Activated CD4-positive, alpha-beta T cell treated with anti-CD3 and anti-CD28 coated beads, Interleukin-2, amount 50 U/mL, for 16 hours (primary cell): ENCODE measurements at regions not wholly inside any gene's neighbourhood (a gene's known extent, or its start where the extent isn't known, plus 50 kb on each side); places are given as distances from the start of the nearest gene placed in this dataset.

Source experiments
- DNase-seq: peaks from one replicate; pipeline ENCODE4 v3.0.0-alpha.2; 2020

DNA sequence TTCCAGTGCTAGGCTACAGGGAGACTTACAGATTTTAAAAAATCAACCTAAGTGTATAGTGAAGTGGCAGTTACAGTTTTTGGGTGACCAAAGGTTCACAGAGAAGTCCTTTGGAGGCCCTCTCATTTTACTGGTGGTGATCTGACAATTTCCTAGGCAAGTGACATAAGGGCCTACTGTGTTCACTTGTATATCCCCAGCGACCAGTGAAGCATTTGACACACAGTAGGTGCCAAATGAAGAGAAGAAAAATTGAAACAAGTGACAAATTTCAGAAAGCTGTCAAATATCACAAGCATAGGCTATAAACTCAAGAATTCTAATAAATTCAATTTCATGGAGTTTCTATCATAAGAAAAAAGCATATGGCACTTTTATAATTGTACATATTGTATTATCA, 89.5 kb downstream of the RPL22L1 start:
- no peak for DNase-seq

DNA sequence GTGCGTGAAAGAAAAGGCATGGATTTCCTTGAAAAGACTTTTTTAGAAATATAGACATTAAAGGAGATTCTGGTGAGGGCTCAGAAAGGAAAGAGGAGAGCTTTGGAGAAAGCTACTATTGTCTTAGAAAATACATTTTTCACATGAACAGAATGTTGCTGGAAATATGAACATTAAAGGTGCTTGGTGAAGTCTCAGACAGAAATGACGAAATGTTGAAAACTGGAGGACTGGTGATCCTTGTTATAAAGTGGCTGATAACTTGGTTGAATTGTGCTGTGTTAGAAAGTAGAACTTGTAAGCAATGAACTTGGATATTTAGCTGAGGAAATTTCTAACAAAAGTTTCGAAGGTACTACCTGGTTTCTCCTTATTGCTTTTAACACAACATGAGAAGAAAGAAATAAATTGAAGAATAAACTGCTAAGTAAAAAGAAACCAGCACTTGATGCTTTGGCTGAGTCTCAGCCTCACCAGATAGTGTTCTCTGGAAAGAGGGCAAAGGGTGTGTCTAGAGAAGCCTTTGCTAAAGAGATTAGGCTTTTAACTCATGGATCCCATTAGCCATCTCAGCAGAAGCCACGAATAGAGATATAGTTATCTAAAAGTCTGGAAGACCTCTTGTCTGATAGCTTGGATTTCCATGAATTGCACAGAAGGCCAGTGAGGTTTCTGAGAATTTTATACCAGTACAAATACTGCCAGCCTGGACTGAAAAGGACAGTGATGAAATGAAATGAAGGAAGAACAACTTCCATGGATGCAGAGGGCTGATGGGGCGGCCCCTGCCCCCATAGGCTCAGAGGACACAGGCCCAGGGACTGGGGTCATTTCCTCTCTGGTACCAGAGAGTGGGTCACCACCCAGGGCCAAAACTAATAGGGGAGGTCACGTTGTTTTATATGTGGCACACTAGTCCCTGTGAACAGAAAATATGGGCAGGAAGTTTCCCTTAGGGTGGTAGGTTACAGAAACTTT, 91.5 kb downstream of the RPL22L1 start:
- no peak for DNase-seq

DNA sequence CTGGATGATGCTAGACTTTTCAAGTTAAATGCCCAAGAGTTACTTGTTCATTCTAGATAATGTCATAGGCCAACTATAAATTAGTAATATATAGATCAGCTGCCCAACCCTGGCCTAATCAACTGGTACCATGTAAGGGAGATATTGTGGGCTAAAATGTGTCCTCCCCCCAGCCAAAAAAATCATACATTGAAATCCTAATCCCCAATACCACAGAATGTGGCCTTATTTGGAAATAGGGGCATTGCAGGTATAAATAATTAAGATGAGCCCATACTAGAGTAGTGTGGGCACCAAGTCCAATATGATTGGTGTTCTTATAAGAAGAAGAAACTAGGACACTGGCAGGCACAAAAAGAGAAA, 92.5 kb downstream of the RPL22L1 start:
- no peak for DNase-seq

DNA sequence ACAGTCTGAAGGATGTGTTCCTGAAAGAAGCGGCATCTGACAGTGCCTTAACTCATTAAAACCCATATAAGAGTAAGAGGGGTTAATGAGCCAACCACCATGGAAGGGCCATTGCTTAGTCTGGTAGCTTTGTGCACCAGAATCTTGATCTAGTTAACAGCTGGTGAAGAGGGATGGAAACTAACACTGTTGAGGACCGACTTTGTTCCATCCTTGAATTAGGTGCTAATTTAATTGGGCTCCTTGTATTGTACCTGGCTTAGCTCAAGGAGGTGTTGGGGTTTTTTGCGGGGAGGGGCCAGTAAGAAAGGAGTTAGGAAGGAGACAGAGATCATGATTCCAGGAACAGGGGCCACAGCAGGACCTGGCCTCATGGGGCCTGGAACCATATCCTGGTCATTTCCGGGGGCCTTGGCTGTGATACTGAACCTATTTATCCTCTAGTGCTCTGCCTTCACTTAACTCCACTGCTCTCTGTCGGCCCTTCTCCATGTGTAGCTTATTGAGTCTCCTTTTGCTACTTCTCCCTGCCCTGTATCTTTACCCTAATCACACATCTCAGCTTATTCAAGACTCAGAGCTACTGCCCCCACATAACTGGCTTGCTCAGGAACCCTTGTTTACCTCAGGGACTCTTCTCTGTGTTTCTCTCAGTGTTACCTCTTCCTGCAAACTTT, 93.0 kb downstream of the RPL22L1 start:
- DNase-seq = no peak

DNA sequence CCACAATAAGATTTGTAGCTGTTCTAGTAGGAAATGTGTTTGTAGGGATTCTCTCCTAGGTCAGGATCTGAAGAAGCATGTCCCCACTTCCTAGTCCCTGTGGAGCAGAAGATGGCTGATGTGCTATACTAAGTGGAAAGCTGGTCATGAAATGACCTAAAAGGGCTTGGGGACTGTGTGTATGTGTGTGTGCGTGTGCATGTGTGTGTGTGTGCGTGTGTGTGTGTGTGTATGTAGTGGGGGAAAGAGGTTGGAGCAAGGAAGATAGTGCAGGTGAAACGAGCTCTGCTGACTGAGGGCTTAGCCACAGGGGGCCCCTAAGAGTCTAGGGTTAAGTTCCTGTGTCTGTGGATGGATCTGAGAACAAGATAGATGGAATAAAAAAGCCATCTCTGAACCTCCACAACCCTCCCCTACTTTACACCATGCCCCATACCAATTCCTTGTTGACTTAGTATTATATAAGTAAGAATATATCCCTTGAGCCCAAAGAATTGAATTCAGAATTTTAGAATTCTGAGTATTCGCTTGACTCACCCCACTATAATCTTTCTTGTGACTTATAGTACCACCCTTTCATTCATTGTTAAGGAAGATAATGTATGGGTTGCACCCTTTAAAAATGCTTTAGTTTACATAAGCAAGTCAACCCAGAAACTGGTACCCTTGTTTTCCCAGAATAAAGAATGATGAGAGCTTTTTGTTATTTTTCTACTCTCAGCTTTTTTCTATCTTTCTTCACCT, 96.1 kb downstream of the RPL22L1 start:
- DNase-seq = no peak

DNA sequence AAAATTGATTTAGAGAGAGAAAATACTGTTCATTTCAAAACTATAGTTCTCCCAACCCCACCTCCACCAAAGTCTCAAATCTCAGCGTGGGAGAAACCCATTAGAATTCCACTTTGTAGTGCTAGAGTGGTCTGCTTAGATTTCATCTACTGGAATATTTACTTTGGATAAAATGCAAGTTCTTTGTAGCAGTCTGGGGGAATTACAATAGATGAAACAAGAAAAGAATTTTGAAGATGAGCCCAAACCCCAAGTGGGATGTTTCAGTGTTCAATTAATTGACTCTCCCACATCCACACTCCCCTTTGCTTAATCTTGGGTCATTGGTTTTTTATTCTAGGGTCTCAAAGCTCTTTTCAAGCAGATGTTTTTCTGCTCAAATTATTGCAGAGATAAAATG, 97.8 kb downstream of the RPL22L1 start:
- DNase-seq = no peak

DNA sequence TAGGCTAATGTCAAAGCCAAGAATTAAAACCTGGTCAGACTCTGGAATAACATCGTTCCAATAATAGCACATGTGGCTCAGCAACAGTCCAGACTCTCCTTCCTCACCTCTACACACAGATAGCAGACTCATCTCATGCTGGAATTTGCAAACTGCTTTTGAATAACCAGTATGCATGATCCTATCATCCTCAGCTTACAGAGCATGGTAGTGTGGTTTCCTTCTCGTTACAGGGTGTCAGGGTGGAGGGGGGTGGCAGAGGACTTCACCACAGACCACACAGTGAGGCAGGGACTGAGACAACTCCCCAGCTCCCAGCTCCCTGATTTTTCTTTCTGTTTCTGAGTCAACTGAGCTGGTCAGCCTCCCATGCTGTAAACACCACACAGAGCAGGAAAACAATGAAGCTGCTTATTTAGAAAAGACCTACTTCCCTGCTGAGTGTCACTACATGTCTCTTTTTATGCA, 101.6 kb downstream of the RPL22L1 start:
- no peak for DNase-seq

DNA sequence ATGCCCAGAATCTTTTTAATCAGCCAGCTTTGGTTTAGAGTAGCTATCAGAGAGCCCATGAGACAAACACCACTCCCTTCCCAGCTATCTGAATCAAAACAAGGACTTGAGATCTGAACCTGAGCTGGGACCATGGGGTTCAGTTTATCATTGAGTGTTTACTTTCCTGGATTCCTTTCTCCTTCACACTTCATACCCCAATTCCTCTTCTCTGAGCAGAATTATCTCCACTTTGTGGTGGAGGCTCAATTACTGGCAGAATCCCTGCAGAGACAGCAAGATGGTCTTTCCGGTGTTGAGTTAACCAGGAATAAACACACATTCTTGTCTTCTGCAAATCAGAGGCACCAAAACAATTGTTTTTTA, 102.4 kb downstream of the RPL22L1 start:
- DNase-seq = no peak

DNA sequence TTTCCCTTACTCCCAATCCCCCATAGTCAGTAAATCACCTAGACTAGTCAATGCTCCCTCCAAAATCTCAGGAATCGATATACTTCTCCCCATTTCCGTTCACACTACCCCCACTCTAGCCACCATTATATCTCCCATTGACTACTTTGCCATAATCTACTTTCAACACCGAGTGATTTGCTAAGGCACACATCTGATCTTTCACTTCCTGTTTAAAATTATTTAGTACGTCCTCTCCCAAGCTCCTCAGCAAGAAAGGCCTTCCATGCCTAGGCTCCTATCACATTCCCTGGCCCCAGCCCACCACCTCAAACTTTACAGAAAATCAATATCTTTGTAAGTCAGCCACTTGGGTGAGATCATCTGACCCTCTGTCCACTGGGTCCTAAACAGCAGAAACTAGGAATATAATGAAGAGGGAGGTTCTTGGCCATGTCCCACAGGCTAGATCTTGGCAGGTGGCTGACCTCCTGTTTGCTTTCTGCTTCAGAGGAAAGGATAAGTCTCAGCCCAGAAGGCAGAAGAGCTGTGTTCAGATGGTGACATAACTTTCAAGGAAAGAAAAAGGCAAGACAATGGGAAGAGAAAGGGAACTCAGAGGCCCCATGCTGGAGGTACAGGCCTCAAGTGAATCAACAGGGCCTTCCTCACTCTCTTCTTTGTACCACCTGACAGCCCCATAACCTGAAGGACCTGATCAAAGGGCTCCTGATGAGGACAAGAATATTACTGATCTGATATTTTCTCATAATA, 103.0 kb downstream of the RPL22L1 start:
- DNase-seq = no peak

DNA sequence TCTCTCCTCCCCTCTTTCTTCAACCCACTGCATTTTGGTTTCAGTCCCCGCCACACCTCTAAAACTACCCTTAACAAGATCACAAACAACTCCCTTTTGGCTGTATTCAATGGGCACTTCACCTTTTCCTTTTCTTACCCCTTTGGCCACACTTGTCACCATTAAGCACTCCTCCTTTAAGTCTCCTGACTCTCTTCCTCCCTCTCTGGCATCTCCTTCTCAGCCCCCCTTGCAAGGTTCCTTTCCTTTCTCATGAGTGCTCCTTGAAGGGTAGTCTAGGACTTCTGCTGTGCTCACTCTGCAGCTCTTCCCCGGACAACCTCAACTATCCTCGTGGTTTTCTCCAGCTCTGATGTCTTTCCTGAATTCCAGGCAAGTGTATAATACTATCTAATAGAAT, 103.7 kb downstream of the RPL22L1 start:
- no peak for DNase-seq

DNA sequence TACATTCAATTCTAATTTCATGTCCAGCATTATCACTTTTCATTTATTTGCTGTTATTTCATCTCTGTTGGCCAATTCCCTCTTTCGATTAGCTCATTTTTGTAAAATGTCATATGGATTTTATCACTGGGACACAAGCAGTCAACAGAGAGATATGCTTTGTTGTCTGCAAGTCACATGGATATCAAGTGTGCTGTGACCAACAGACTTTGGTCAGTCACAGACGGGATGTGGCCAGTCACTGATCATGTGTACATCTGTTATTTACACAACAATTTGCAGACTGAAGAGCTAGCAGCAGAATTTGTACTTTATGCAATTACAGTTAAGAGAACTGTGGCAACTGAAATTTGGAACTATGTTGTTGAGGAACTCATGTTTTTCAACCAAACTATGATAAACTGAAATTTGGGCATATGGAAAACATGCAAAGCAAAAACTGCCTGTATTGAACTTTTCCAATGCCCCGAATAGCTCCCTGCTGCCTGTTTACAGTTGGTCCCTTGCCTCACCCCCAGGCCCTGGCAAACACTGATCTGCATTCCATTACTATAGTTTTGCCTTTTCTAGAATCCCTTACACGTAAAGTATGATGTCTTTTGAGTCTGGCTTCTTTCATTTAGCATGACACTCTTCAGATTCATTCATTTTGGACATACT, 104.4 kb downstream of the RPL22L1 start:
- no peak for DNase-seq

DNA sequence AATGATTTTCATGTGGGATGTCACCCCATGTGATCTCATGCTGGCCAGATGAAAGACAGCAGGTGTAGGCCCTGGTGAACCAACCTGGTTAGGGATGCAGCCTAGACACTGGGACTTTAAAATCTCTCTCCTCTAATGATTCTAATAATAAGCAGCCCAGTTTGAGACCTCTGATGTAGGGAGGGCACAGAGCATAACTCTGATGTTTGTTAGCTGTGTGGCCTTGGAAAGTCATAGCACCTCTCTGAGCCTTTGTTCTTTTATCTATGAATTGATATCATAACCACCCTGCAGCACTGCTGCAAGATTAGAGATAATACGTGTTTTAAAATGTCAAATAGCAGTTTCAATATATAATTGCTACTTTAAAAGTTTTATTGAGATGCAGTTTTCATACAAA, 106.0 kb downstream of the RPL22L1 start:
- DNase-seq = no peak

DNA sequence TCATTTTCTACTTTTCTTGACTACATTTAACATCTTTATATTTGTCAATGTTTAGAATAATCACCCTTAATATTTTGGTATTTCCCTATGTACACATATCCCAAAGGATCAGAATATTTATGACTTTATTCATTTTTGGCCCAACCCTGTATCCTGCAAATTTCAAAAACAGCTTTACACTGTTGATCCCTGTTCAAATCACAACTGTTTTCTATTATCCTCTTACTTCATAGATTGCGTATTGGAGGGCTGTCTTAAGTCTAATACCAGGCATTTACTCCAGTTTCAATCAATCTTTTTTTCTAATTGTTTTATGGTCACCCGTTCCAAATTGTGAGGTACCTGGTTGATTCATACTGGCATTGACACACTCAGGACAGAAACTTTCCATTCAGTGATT, 107.9 kb downstream of the RPL22L1 start:
- DNase-seq = no peak

DNA sequence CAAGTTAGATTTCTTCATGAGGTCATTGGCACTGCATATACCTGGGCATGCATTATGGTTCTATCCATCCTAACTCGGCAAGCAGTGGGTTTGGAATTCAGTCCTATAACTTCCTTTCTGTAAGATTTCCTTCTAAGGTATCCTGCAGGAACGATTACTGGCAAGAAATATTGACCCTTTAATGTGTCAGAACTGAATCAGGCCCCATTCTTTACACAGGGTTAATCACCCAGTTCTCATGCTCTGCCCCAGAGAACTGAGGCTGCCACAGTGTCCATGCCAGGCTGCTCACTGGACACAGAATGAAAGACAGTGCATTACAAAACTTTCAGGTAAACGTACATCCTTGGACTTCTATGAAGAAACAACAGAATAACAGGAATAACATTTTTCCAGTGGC, 108.9 kb downstream of the RPL22L1 start:
- DNase-seq = no peak

DNA sequence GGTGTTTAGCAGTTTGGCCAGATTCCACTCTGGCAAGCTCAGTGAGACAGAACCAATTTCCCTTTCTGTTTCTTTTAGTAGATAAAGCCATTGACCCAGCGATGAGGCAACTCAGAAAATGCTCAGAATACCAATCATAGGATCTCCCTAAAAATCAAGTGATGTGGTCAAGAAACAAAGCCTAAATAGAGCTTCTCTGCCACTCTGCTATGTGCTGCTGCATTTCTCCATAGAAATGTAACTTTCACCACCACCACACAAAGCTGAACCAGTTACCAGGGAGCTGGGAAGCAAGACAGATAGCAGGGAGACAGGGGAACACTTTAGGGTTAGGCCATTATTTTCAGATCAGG, 109.8 kb downstream of the RPL22L1 start:
- DNase-seq = no peak

DNA sequence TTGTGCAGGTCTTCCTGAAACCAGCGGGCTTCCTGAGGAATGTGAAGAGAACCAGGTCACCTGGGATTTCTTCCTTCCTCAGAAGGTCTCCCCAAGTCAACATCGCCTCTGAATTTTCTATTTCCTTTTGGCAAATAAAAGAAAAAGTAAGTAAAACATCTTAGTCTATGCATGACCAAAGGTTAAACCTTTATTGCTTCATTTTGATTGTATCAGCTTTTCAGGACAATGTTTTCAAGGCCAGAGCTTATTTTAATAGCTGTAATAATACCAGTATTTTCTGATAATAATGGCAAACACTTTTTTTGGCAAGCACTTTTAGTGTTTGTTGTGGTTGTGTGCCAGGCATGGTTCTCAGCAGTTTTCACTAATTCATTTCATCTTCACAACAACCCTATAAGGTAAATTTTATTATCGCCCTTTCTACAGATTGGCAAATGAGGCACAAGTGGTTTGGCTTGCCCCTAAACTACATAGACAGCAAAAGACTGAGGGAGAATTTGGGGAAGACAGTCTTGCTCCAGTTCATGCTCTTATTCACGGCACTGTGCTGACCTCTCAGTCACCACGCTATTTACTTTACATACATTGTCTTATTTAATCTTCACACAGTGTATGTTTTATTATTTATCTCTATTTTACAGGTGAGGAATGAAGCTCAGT, 110.4 kb downstream of the RPL22L1 start:
- no peak for DNase-seq

DNA sequence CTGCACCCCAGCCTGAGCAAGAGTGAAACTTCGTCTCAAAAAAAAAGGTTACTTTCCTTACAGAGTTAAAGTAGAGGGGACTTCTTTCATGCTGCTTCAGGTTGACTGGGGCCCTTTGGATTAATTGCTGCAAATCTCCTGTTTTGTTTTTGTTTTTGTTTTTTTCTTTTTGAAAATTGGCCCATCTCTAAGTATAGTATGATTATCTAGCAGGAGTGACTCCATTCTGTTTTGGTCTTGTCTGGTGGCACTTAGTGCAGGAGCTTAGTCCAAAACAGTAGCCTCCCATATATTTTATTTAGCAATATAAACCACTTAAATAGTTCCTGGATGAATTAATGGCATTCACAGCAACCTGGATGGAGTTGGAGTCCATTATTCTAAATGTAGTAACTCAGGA, 113.0 kb downstream of the RPL22L1 start:
- no peak for DNase-seq

DNA sequence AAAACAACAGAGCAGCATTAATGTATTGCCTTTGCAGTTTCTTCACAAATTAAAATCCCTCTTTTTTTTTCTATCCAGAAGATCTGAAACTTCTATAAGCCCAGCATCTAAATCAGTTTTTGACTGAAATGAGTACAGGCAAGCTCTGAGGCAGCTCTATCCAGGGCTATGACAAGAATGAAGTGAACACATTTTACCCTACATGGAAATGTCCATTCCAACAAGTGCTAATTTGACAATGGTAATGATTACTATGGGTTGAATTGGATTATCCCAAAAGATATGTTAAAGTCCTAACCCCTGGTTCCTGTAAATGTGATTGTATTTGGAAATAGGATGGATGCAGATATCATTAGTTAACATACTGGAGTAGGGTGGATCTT, 115.7 kb downstream of the RPL22L1 start:
- DNase-seq = no peak

DNA sequence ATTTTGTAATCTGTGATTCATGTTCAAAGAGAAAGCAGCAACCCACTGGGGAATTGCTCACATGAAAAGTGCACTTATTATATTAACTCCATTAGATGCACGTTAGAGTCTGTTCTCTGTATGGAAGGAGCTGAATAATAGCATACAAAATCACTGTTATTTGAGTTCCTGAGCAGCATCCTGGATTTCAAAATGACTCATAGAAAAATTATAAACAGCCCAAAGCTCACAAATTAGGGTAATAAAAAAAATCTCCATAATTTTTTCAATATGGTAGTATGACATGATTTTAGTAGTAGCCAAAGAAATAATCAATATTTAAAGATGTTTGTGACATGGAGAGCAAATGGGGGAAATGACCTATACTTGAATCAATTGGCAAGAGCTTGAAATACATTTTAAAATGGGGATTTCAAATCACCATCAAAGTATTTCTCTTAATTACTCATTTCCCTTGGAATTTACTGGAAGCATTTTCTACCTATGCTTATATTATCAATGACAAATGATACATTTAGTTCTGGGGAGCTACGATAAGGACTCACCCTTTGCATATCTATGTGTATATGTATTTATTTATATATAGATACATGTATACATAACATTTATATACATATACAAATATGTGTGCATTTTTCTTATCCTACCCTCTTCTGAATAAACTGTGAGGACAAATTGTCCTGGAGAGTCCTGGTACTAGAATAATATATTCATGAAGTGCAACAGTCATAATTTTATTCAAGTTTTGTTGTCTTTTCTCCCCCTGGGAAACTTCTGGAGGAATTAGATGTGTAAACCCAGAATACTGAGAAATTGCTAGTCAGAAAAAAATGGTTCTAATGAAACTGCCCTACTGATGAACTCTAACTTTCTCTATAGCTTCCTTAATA, 116.3 kb downstream of the RPL22L1 start:
- DNase-seq = no peak

DNA sequence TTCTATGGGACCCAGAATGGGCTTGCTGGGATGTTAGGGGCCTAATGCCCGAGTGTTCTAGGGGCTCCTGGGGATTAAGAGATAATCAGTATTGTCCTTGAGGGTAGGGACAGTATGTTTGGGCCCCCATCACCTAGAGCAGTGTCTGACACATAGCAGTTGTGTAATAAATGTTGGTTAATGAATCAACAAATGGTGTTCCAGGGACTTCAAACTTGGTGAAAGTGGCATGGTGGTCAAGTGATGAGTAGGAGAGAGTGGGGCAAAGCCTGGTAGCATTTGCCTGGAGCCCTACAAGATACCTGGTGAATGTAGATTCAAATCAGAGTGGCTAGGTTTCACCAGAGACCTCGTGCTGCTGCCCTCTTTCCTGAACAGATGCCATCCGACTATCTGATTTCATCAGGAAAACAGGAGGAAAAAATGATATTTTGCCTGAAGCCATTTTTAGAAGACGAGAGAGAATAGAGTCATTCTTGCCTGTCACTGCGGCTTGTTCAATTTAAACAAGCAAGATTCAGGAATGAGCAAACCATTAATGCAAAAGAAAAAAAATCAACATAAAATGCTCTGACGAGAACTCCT, 117.3 kb downstream of the RPL22L1 start:
- DNase-seq = no peak
